HUES48 (cell line): ENCODE measurements at regions not wholly inside any gene's neighbourhood (a gene's known extent, or its start where the extent isn't known, plus 50 kb on each side); places are given as distances from the start of the nearest gene placed in this dataset.
"Not testable (repeated sequence)": the region's sequence is repeated elsewhere in the genome, so short reads cannot be mapped to it uniquely, and the experiment has no call there.

Experiments used
- H3K27ac ChIP-seq: one replicate; pipeline ENCODE4 v1.7.0; 2013; ENCODE audit warnings: low read depth, low read length, inconsistent platforms
- H3K27me3 ChIP-seq: 2 replicates; pipeline ENCODE4 v1.6.1; 2013; ENCODE audit warnings: mild to moderate bottlenecking, low read length; ENCODE audit not compliant: control insufficient read depth, insufficient read depth
- H3K36me3 ChIP-seq: 2 replicates; pipeline ENCODE4 v1.6.1; 2013; ENCODE audit warnings: low read length; ENCODE audit not compliant: control insufficient read depth, insufficient read depth
- H3K4me1 ChIP-seq: 2 replicates; pipeline ENCODE4 v1.6.1; 2013; ENCODE audit warnings: mild to moderate bottlenecking, low read length; ENCODE audit not compliant: control insufficient read depth, insufficient read depth
- H3K4me3 ChIP-seq: 2 replicates; pipeline ENCODE4 v1.5.1; 2013; ENCODE audit warnings: mild to moderate bottlenecking, low read depth, low read length
- H3K9ac ChIP-seq: 2 replicates; pipeline ENCODE4 v1.6.1; 2013; ENCODE audit warnings: mild to moderate bottlenecking, low read depth, low read length, moderate library complexity
- H3K9me3 ChIP-seq: 2 replicates; pipeline ENCODE4 v1.6.1; 2013; ENCODE audit warnings: low read length; ENCODE audit not compliant: control insufficient read depth, insufficient read depth

- no peaks in the 10 kb centered on the region for H3K27me3 ChIP-seq
- H3K27ac ChIP-seq: no peak overlapping the region
- no peaks in the 10 kb centered on the region for H3K36me3 ChIP-seq
- H3K9me3 ChIP-seq: no peaks in the 10 kb centered on the region
- peaks cover 23% of the 10 kb centered on the region for H3K4me1 ChIP-seq
- H3K9ac ChIP-seq: no peak overlapping the region
- H3K4me3 ChIP-seq: no peak overlapping the region
Measured at GRCh38 chr7:41447450-41448042, 255.3 kb downstream of the INHBA start.

- no peaks in the 10 kb centered on the region for H3K9me3 ChIP-seq
- H3K4me3 ChIP-seq: no peak overlapping the region
- no peak overlapping the region for H3K27ac ChIP-seq
- no peaks in the 10 kb centered on the region for H3K36me3 ChIP-seq
- peaks cover 23% of the 10 kb centered on the region for H3K4me1 ChIP-seq
- H3K27me3 ChIP-seq: no peaks in the 10 kb centered on the region
- H3K9ac ChIP-seq: no peak overlapping the region
Measured at GRCh38 chr7:41446606-41447449, 256.1 kb downstream of the INHBA start.

GRCh38 chr7:41445946-41446345 is 256.9 kb downstream of the INHBA start:
- no peaks in the 10 kb centered on the region for H3K9me3 ChIP-seq
- no peak overlapping the region for H3K4me3 ChIP-seq
- H3K36me3 ChIP-seq: no peaks in the 10 kb centered on the region
- H3K27me3 ChIP-seq: no peaks in the 10 kb centered on the region
- no peak overlapping the region for H3K27ac ChIP-seq
- H3K9ac ChIP-seq: no peak overlapping the region
- peaks cover 23% of the 10 kb centered on the region for H3K4me1 ChIP-seq

GRCh38 chr7:41445432-41445831 is 257.5 kb downstream of the INHBA start:
- Histone ChIP-seq H3K4me3 (no peak overlapping the region), H3K9me3 (no peaks in the 10 kb centered on the region), H3K4me1 (peaks cover 23% of the 10 kb centered on the region), H3K9ac (no peak overlapping the region), H3K27ac (no peak overlapping the region), H3K36me3 (no peaks in the 10 kb centered on the region), H3K27me3 (no peaks in the 10 kb centered on the region)

GRCh38 chr7:41439515-41439879 is 263.4 kb downstream of the INHBA start:
- Histone ChIP-seq H3K9me3 (no peaks in the 10 kb centered on the region), H3K4me3 (no peak overlapping the region), H3K27me3 (no peaks in the 10 kb centered on the region), H3K9ac (no peak overlapping the region), H3K4me1 (no peaks in the 10 kb centered on the region), H3K27ac (no peak overlapping the region), H3K36me3 (no peaks in the 10 kb centered on the region)

- no peaks in the 10 kb centered on the region for H3K9me3 ChIP-seq
- no peaks in the 10 kb centered on the region for H3K36me3 ChIP-seq
- H3K27ac ChIP-seq: no peak overlapping the region
- no peak overlapping the region for H3K9ac ChIP-seq
- H3K27me3 ChIP-seq: no peaks in the 10 kb centered on the region
- no peak overlapping the region for H3K4me3 ChIP-seq
- H3K4me1 ChIP-seq: no peaks in the 10 kb centered on the region
Measured at GRCh38 chr7:41438705-41439514, 264.0 kb downstream of the INHBA start.

GRCh38 chr7:41437257-41438196 is 265.4 kb downstream of the INHBA start:
- Histone ChIP-seq H3K9ac (no peak overlapping the region), H3K4me1 (no peaks in the 10 kb centered on the region), H3K4me3 (no peak overlapping the region), H3K9me3 (no peaks in the 10 kb centered on the region), H3K36me3 (no peaks in the 10 kb centered on the region), H3K27ac (no peak overlapping the region), H3K27me3 (no peaks in the 10 kb centered on the region)

- Histone ChIP-seq H3K27ac (no peak overlapping the region), H3K9me3 (no peaks in the 10 kb centered on the region), H3K4me3 (no peak overlapping the region), H3K27me3 (no peaks in the 10 kb centered on the region), H3K9ac (no peak overlapping the region), H3K36me3 (no peaks in the 10 kb centered on the region), H3K4me1 (no peaks in the 10 kb centered on the region)
Measured at GRCh38 chr7:41436139-41436538, 266.8 kb downstream of the INHBA start.

- not testable (repeated sequence) for H3K4me3 ChIP-seq, H3K9me3 ChIP-seq, H3K27me3 ChIP-seq, H3K9ac ChIP-seq, H3K27ac ChIP-seq, H3K36me3 ChIP-seq, H3K4me1 ChIP-seq
Measured at GRCh38 chr7:41435020-41435419, 267.9 kb downstream of the INHBA start.

- Histone ChIP-seq H3K4me1 (no peaks in the 10 kb centered on the region), H3K9ac (no peak overlapping the region), H3K27ac (no peak overlapping the region), H3K27me3 (no peaks in the 10 kb centered on the region), H3K4me3 (no peak overlapping the region), H3K36me3 (no peaks in the 10 kb centered on the region), H3K9me3 (no peaks in the 10 kb centered on the region)
Measured at GRCh38 chr7:41431671-41432070, 271.2 kb downstream of the INHBA start.
